ENCODE measurements at regions not wholly inside any gene's neighbourhood (a gene's known extent, or its start where the extent isn't known, plus 50 kb on each side); places are given as distances from the start of the nearest gene placed in this dataset.

DNA sequence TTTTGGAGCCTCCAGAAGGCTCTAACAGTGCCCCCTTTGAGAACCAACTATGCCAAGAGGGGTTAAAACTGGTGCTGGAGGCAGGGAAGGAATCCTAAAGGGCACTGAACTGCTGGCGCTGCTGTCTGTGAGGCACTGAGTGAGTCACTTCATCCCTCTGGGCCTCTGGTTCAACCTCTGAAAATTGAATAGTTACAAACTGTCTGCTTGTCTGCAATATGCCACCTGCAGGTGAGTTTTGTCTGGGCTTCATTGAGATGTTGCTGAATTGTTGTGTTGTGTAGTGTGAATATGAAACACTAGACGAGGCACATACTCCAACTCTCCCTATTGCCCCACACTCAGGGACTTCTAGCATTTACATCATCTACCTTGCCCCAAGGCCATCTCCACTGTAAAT is 68.0 kb downstream of the GRIN2B start:
- H3K27me3 ChIP-seq (ENCODE audit: control insufficient read depth, insufficient read depth, low read length), result no peaks in the 10 kb centered on the region; the same call in 1 of the 2 replicates
- no peak for DNase-seq (ENCODE audit: low read depth, low spot score)
- ATAC-seq, result no peak
- H3K4me3 ChIP-seq (ENCODE audit: low read depth in 2 of 2, low read length in 2 of 2), result no peak overlapping the region
- BruUV-seq (replicated peaks), result no TSS peak
- no peaks in the 10 kb centered on the region for H3K9me3 ChIP-seq (ENCODE audit: control insufficient read depth, insufficient read depth, low read depth, low read length)
- no peaks in the 10 kb centered on the region for H3K36me3 ChIP-seq (ENCODE audit: control insufficient read depth, insufficient read depth, low read length)
- in situ Hi-C loops (cut with HindIII; ENCODE audit: low pct_unique_long_range_greater_than_20kb, low sequenced_read_pairs), result no loop called here
- H3K27ac ChIP-seq (ENCODE audit: low read length), result no peak overlapping the region
- H3K4me1 ChIP-seq (ENCODE audit: control insufficient read depth, insufficient read depth, low read length), result no peaks in the 10 kb centered on the region
- intact Hi-C loops (cut with micrococcal nuclease; ENCODE audit: unreplicated experiment), result no loop called here
- CTCF ChIA-PET, result no interaction called here
- POLR2A ChIA-PET, result no interaction called here
- TF ChIP-seq TCF7L2 (IDR thresholded peaks at IDR 0.05; ENCODE audit: low read depth, low read length) (no peak), POLR2AphosphoS5 (IDR thresholded peaks at IDR 0.05; ENCODE audit: low read depth, low read length) (no peak), SIN3A (IDR thresholded peaks at IDR 0.05; ENCODE audit: borderline replicate concordance, insufficient read depth, low read depth, low read length) (no peak)
- TF ChIP-seq, protein P1, sequence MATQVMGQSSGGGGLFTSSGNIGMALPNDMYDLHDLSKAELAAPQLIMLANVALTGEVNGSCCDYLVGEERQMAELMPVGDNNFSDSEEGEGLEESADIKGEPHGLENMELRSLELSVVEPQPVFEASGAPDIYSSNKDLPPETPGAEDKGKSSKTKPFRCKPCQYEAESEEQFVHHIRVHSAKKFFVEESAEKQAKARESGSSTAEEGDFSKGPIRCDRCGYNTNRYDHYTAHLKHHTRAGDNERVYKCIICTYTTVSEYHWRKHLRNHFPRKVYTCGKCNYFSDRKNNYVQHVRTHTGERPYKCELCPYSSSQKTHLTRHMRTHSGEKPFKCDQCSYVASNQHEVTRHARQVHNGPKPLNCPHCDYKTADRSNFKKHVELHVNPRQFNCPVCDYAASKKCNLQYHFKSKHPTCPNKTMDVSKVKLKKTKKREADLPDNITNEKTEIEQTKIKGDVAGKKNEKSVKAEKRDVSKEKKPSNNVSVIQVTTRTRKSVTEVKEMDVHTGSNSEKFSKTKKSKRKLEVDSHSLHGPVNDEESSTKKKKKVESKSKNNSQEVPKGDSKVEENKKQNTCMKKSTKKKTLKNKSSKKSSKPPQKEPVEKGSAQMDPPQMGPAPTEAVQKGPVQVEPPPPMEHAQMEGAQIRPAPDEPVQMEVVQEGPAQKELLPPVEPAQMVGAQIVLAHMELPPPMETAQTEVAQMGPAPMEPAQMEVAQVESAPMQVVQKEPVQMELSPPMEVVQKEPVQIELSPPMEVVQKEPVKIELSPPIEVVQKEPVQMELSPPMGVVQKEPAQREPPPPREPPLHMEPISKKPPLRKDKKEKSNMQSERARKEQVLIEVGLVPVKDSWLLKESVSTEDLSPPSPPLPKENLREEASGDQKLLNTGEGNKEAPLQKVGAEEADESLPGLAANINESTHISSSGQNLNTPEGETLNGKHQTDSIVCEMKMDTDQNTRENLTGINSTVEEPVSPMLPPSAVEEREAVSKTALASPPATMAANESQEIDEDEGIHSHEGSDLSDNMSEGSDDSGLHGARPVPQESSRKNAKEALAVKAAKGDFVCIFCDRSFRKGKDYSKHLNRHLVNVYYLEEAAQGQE (IDR thresholded peaks at IDR 0.05; ENCODE audit: insufficient read depth in 1 of 2, low read depth in 2 of 2, low read length in 1 of 2), result no peak
- TF ChIP-seq, protein P2, sequence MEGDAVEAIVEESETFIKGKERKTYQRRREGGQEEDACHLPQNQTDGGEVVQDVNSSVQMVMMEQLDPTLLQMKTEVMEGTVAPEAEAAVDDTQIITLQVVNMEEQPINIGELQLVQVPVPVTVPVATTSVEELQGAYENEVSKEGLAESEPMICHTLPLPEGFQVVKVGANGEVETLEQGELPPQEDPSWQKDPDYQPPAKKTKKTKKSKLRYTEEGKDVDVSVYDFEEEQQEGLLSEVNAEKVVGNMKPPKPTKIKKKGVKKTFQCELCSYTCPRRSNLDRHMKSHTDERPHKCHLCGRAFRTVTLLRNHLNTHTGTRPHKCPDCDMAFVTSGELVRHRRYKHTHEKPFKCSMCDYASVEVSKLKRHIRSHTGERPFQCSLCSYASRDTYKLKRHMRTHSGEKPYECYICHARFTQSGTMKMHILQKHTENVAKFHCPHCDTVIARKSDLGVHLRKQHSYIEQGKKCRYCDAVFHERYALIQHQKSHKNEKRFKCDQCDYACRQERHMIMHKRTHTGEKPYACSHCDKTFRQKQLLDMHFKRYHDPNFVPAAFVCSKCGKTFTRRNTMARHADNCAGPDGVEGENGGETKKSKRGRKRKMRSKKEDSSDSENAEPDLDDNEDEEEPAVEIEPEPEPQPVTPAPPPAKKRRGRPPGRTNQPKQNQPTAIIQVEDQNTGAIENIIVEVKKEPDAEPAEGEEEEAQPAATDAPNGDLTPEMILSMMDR (IDR thresholded peaks at IDR 0.05), result no peak

DNA sequence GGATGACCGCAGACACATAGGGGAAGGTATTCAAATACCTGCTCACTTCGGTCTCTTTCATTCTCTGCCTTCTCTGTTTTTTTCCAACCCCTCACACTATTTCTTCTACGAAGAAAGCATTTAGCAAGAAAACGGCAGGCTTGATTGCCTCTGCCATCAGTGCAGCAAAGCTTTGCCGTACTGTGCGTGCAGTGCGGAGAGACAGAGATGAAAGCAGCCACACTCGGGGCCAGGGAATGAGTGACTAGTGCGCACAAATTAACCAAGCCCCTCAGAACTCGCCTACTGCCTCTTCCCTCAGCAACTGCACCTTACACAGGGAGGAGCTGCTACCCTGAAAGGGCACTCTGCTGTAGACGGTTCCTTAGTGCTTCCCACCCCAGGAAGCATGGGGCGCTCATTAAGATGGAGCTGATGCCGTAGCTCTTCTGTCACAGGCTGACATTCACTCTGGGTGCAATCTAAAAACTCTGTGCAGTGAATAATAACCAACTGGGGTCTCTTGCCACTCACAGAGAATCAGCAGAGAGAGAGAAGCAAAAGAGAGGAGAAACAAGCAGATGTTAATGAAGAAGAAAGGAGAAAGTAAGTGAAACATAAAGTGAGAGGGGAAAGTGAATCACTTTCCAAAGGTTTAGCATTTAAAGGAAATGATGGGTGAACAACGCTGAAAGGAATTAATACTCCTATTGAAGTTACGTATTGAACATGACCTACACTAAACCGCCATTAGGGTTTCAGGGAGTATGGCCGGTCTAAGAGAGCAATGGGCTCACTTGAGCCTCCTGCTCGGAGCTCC is 69.4 kb downstream of the GRIN2B start:
- Histone ChIP-seq H3K4me3 (ENCODE audit: low read depth in 2 of 2, low read length in 2 of 2) (no peak overlapping the region), H3K4me1 (ENCODE audit: control insufficient read depth, insufficient read depth, low read length) (no peaks in the 10 kb centered on the region), H3K27me3 (ENCODE audit: control insufficient read depth, insufficient read depth, low read length) (no peaks in the 10 kb centered on the region; the same call in 1 of the 2 replicates), H3K27ac (ENCODE audit: low read length) (no peak overlapping the region), H3K9me3 (ENCODE audit: control insufficient read depth, insufficient read depth, low read depth, low read length) (no peaks in the 10 kb centered on the region), H3K36me3 (ENCODE audit: control insufficient read depth, insufficient read depth, low read length) (no peaks in the 10 kb centered on the region)
- intact Hi-C loops (cut with micrococcal nuclease; ENCODE audit: unreplicated experiment), result no loop called here
- BruUV-seq (replicated peaks), result no TSS peak
- TF ChIP-seq POLR2AphosphoS5 (IDR thresholded peaks at IDR 0.05; ENCODE audit: low read depth, low read length) (no peak), SIN3A (IDR thresholded peaks at IDR 0.05; ENCODE audit: borderline replicate concordance, insufficient read depth, low read depth, low read length) (no peak), TCF7L2 (IDR thresholded peaks at IDR 0.05; ENCODE audit: low read depth, low read length) (no peak)
- TF ChIP-seq, protein P2 (IDR thresholded peaks at IDR 0.05), result no peak
- TF ChIP-seq, protein P1 (IDR thresholded peaks at IDR 0.05; ENCODE audit: insufficient read depth in 1 of 2, low read depth in 2 of 2, low read length in 1 of 2), result no peak
- CTCF ChIA-PET, result no interaction called here
- ATAC-seq, result no peak
- no peak for DNase-seq (ENCODE audit: low read depth, low spot score)
- POLR2A ChIA-PET, result no interaction called here
- in situ Hi-C loops (cut with HindIII; ENCODE audit: low pct_unique_long_range_greater_than_20kb, low sequenced_read_pairs), result no loop called here

Data from Panc1 (cell line).